ENCODE measurements at regions not wholly inside any gene's neighbourhood (a gene's known extent, or its start where the extent isn't known, plus 50 kb on each side); places are given as distances from the start of the nearest gene placed in this dataset.
"Not testable (repeated sequence)": the region's sequence is repeated elsewhere in the genome, so short reads cannot be mapped to it uniquely, and the experiment has no call there.

DNA sequence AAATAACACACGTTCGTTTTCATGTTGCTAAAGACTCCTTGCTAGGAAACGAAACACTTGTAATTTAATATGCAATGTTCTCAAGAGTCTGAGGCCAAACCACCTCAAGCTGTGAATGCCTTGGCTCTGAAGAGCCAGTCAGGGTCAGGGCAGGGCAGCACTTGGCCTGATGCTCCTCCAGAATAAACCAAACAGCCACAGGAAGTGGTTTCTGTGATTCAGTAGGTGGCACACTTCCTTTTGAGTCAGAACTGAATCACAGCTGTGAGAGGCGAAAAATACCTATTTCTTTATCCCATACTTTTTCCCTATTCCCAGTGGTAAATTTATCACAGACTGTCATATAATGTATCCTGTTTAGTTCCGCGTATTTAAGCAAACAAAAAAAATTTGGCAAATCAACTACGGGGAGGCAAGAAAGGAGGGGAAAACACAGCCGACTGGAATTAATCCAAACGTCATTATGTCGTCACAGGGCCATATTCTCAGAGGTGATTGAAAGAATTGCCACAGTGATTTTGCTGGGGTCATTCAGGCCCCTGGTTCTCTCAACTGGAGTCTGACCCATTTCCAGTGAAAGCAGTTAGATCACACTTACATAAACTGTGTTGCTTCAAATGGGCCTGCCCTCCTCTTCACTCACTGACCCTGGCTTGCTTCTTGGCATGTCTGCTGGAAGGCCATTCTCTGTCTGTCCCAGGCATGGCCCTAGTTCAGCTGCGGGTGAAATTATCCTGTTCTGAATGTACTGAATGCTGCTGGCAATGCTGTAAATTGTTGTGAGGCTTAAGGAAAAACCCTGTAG, 71.2 kb downstream of the ARRDC3 start:
- Histone ChIP-seq H3K9ac (ENCODE audit: low read length) (peak overlapping the region; percentile 73), H3K36me3 (ENCODE audit: insufficient read depth, low read length) (no peaks in the 10 kb centered on the region), H3K79me2 (ENCODE audit: insufficient read depth, low read length) (no peaks in the 10 kb centered on the region), H3K9me3 (ENCODE audit: insufficient read depth, low read depth, low read length) (no peaks in the 10 kb centered on the region), H2AFZ (ENCODE audit: low read depth, low read length) (peak overlapping the region; percentile 35), H3K27ac (ENCODE audit: low read depth, low read length) (peak overlapping the region; percentile 90), H3K4me1 (ENCODE audit: insufficient read depth, low read length) (peaks cover 30% of the 10 kb centered on the region), H3K27me3 (ENCODE audit: insufficient read depth, low read length) (no peaks in the 10 kb centered on the region), H3K4me2 (ENCODE audit: low read length) (peak overlapping the region; percentile 72), H4K20me1 (ENCODE audit: insufficient read depth, low read length) (no peaks in the 10 kb centered on the region), H3K4me3 (ENCODE audit: insufficient read depth, low read depth, low read length) (no peak overlapping the region)
- DNase-seq (ENCODE audit: low read depth) (peak; percentile 100), FAIRE-seq (peak; percentile 98)
- H3K4me3 Mint-ChIP-seq (ENCODE audit: unreplicated experiment), result peak overlapping the region; percentile 65
- no peaks in the 10 kb centered on the region for H3K36me3 Mint-ChIP-seq (ENCODE audit: low read depth, unreplicated experiment)
- H3K4me1 Mint-ChIP-seq (ENCODE audit: low read depth, unreplicated experiment), result peaks cover 42% of the 10 kb centered on the region
- TF ChIP-seq, protein P1, sequence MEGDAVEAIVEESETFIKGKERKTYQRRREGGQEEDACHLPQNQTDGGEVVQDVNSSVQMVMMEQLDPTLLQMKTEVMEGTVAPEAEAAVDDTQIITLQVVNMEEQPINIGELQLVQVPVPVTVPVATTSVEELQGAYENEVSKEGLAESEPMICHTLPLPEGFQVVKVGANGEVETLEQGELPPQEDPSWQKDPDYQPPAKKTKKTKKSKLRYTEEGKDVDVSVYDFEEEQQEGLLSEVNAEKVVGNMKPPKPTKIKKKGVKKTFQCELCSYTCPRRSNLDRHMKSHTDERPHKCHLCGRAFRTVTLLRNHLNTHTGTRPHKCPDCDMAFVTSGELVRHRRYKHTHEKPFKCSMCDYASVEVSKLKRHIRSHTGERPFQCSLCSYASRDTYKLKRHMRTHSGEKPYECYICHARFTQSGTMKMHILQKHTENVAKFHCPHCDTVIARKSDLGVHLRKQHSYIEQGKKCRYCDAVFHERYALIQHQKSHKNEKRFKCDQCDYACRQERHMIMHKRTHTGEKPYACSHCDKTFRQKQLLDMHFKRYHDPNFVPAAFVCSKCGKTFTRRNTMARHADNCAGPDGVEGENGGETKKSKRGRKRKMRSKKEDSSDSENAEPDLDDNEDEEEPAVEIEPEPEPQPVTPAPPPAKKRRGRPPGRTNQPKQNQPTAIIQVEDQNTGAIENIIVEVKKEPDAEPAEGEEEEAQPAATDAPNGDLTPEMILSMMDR (IDR thresholded peaks at IDR 0.05; ENCODE audit: insufficient read depth, low read depth, low read length), result no peak
- TF ChIP-seq EZH2 (IDR thresholded peaks at IDR 0.05; ENCODE audit: insufficient read depth, low read length), result no peak
- H3K27me3 Mint-ChIP-seq (ENCODE audit: low read depth, unreplicated experiment), result no peaks in the 10 kb centered on the region
- no peaks in the 10 kb centered on the region for H3K9me3 Mint-ChIP-seq (ENCODE audit: unreplicated experiment)
- H3K27ac Mint-ChIP-seq (ENCODE audit: unreplicated experiment), result peak overlapping the region; percentile 82

DNA sequence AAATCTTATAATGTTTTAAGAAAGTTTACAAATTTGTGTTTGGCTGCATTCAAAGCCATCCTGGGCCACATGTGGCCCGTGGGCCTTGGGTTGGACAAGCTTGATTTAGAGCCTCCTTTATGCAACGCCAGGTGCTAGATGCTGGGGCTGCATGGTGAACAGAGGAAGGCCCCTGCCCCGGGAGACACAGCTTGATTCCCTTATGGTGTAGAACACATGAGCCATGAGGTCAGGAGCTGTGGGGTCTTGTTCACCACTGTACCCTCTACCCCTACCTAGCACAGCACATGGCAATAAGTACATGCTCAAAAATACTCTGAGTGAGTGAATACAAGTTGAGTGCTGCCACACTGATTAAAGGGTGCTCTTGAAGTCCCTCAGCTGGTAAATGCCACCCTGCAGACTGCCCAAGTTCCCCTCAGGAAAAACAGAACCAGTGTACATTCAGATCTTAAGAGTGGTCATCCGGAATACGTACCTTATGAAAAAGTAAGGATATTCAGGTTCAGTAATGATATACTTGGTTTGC, 71.9 kb downstream of the ARRDC3 start:
- Mint-ChIP-seq H3K36me3 (ENCODE audit: low read depth, unreplicated experiment) (no peaks in the 10 kb centered on the region), H3K9me3 (ENCODE audit: unreplicated experiment) (no peaks in the 10 kb centered on the region), H3K27me3 (ENCODE audit: low read depth, unreplicated experiment) (no peaks in the 10 kb centered on the region), H3K4me3 (ENCODE audit: unreplicated experiment) (no peak overlapping the region), H3K4me1 (ENCODE audit: low read depth, unreplicated experiment) (peaks cover 42% of the 10 kb centered on the region), H3K27ac (ENCODE audit: unreplicated experiment) (peak overlapping the region; percentile 82)
- Histone ChIP-seq H3K9me3 (ENCODE audit: insufficient read depth, low read depth, low read length) (no peaks in the 10 kb centered on the region), H2AFZ (ENCODE audit: low read depth, low read length) (no peak overlapping the region), H4K20me1 (ENCODE audit: insufficient read depth, low read length) (no peaks in the 10 kb centered on the region), H3K4me1 (ENCODE audit: insufficient read depth, low read length) (peaks cover 30% of the 10 kb centered on the region), H3K79me2 (ENCODE audit: insufficient read depth, low read length) (no peaks in the 10 kb centered on the region), H3K36me3 (ENCODE audit: insufficient read depth, low read length) (no peaks in the 10 kb centered on the region), H3K9ac (ENCODE audit: low read length) (peak overlapping the region; percentile 37), H3K27me3 (ENCODE audit: insufficient read depth, low read length) (no peaks in the 10 kb centered on the region), H3K4me3 (ENCODE audit: insufficient read depth, low read depth, low read length) (no peak overlapping the region), H3K27ac (ENCODE audit: low read depth, low read length) (peak overlapping the region; percentile 71), H3K4me2 (ENCODE audit: low read length) (peak overlapping the region; percentile 72)
- FAIRE-seq, result no peak
- no peak for TF ChIP-seq EZH2 (IDR thresholded peaks at IDR 0.05; ENCODE audit: insufficient read depth, low read length)
- TF ChIP-seq, protein P1 (IDR thresholded peaks at IDR 0.05; ENCODE audit: insufficient read depth, low read depth, low read length), result no peak
- no peak for DNase-seq (ENCODE audit: low read depth)

DNA sequence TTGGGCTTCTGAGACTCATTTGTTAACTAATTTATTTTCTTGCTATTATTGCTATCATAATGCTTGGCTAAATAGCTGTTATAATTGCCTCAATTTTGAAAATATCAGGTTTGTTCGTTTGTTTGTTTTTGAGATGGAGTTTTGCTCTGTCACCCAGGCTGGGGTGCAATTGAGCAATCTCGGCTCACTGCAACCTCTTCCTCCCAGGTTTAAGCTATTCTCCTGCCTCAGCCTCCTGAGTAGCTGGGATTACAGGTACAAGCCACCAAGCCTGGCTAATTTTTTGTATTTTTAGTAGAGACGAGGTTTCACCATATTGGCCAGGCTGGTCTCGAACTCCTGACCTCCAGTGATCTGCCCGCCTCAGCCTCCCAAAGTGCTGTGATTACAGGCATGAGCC, 75.0 kb downstream of the ARRDC3 start:
- H3K4me3 Mint-ChIP-seq (ENCODE audit: unreplicated experiment); DNase-seq (ENCODE audit: low read depth); FAIRE-seq; H3K9me3 ChIP-seq (ENCODE audit: insufficient read depth, low read depth, low read length); H3K27me3 Mint-ChIP-seq (ENCODE audit: low read depth, unreplicated experiment); H2AFZ ChIP-seq (ENCODE audit: low read depth, low read length); H3K36me3 Mint-ChIP-seq (ENCODE audit: low read depth, unreplicated experiment); H3K4me2 ChIP-seq (ENCODE audit: low read length); H3K27me3 ChIP-seq (ENCODE audit: insufficient read depth, low read length); H3K36me3 ChIP-seq (ENCODE audit: insufficient read depth, low read length); H3K4me3 ChIP-seq (ENCODE audit: insufficient read depth, low read depth, low read length); H3K27ac ChIP-seq (ENCODE audit: low read depth, low read length); H3K79me2 ChIP-seq (ENCODE audit: insufficient read depth, low read length); H3K9ac ChIP-seq (ENCODE audit: low read length); H3K9me3 Mint-ChIP-seq (ENCODE audit: unreplicated experiment); H4K20me1 ChIP-seq (ENCODE audit: insufficient read depth, low read length): not testable (repeated sequence)
- peaks cover 24% of the 10 kb centered on the region for H3K4me1 Mint-ChIP-seq (ENCODE audit: low read depth, unreplicated experiment)
- H3K27ac Mint-ChIP-seq (ENCODE audit: unreplicated experiment), result peak overlapping the region; percentile 34
- H3K4me1 ChIP-seq (ENCODE audit: insufficient read depth, low read length), result peaks cover 20% of the 10 kb centered on the region

Measured in astrocyte (in vitro differentiated cells and primary cell).